Daoy (cell line): ENCODE measurements at regions not wholly inside any gene's neighbourhood (a gene's known extent, or its start where the extent isn't known, plus 50 kb on each side); places are given as distances from the start of the nearest gene placed in this dataset.

Source experiments
- DNase-seq: peaks from one replicate; pipeline ENCODE4 v3.0.0-alpha.2; 2015; ENCODE audit warnings: low read depth

DNA sequence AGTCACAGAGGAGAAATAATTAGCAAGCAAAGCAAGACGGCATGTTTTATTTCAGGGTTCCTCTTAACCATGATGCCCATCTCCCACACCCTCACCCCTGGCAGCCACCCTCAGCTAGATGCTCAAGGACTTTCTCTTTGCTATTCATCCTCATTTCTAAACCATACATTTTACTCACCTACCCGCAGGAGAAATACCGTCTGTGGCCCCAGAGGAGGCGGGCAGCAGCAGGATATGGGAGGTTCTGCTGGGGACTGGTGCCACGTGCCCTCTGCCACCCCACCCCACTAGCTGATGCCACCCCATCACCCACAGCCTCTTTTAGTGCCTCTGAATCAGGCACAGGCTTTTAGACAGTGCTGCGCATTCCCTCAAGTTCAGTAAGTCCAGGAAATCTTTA is 168.7 kb upstream of the ITGB1 start:
- DNase-seq = no peak

DNA sequence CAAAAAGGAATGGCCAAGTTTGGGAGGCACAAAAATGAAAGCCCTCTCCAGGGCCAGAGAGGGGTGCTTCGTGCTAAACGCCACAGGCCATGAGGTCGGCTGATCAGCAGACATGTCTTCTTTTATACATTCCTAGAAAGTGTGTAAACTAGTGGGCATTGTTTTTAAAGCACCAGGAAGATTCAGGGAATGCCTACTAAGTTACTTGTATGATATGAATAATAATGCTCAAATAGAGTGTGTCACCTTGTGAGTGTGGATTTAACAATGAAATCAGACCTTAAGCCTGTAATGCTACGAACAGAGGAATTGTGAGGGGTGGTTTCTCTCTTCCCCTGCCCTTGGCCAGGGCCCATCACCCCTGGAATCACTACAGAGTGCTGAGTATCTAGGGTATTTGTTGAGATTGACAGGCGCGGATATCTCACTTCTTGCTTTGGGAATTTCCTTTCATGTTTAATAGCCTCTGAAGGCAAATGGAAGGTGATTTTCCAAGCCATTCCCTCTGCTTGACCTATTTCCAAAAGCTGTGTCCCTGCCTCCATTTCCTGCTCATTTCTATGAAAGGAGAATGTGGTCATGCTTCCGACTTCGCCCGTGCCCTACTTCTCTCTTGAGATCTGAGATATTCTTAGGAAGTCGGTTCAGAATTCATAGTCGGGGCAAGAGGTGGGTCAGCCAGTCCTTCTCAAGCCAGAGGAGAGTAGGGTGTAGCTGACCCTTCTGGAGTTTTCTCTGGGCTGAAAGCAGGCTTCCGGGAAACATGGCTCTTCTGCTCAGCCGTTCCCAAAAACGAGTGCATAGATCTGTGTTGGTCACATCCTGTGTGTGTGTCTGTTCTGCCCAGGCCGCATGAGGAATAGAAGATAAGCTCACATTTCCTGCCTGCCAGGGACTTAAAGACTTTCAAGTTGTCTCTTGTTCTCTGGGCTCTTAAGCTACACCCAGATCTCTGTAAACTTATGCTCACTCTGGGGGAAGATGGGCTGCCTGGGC is 167.8 kb upstream of the ITGB1 start:
- peak; percentile 55 for DNase-seq

DNA sequence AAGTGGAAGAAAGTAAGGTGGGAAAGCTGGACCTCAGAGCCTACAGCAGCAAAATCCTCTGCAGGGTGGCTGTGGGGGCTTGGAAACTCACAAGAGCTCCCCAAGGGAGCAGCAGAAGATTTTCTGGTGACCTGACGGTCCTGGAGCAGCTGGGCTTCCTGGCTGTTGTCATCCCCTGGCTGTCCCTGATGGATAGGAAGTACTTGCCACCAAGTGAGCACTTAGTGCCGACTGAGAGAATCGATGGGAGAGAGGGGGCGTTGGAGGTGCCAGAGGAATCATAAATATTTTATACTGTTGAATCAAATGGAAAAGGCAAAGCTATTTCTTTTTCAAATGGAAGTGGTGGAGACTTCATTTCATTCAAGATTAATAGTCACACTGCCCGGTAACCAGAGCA is 167.1 kb upstream of the ITGB1 start:
- no peak for DNase-seq

DNA sequence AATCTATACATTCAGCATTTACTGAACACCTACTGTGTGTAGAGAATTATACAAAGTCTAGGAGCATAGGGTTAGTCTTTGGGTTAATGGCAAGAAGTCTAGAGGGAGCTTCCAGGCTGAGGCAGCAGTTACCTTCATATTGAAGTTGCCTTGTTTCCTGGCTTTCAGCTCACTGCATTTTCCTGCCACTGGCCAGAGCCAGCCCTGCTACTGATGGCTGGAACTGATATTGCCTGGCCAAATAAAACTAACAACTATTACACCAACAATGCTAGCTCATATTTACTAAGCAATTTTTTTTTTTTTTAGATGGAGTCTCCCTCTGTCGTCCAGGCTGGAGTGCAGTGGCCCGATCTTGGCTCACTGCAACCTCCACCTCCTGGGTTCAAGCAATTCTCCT is 165.7 kb upstream of the ITGB1 start:
- no peak for DNase-seq

DNA sequence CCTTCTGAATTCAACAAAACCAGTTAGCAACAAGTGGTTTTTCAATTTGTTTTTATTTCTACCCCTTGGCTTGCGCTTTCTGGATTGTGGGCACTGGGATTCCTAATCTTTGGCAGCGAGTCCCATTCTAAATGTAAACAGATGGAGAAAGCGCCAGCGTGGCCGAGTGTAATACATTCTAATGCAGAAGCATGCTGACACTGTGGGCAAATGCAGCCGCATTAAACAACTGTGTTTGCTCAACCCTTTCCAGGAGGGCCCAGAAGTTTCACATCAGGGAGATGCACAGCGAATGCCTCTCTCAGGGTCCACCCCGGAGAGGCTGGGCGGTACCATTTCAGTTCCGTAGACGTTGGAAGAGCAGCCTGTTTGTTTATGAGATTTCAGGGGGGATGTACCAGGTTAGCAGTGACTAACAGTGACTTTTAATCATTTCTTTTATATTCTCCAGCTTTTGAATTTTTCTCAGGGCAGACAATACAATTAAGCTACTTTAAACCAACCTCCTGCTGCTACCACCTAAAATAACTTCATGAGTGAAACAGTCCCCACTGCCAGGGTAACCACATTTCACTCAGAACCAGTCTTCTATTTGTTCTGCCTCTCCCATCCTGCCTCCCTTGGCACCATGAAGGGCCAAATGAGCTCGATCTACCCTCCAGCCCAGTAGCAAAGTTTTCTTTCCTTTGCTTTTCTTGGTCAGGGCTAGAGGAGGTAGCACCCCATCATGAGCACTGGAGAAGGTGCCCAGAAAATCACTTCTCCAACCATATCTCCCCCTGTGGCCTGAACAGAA is 164.2 kb upstream of the ITGB1 start:
- peak; percentile 87 for DNase-seq

GRCh38 chr10:33120700-33121099 is 162.7 kb upstream of the ITGB1 start:
- no peak for DNase-seq

GRCh38 chr10:33120275-33120674 is 162.2 kb upstream of the ITGB1 start:
- no peak for DNase-seq

DNA sequence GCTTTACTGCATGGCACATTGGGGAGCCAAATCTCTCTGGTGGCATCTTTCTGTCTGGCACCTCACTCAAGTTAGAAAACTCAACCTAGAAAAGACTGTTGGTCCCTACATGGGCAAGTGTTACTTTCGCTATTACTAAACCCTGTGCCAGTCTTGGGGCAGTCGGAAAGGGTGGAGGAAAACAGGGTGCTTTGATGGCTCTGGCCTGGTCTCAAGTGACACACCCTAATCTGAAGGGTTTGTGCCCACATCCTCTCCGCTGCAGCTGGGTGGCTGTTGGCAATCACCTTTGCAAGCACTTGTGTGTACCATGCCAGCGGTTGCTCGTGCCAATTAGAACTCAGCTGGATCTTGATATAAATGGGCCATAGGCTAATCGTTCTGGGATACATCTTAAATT is 159.8 kb upstream of the ITGB1 start:
- DNase-seq = no peak

DNA sequence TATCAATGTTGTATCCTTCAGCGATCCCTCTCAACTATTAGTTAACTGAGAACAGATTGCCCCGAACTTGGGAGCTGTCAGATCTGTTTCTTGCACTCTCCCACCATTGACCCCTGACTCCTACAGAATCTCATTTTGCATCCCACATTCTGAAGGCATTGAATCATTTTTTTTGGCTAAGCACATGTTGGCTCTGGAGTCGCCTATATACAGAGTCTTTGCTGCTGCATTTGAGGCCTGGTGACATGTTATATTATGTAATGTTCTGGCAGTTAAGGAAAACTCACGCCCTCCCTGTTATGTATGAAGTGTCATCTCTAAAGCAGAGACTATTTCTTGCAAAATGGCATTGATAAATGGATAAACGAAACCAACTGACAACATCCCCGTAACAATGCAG is 159.2 kb upstream of the ITGB1 start:
- no peak for DNase-seq

DNA sequence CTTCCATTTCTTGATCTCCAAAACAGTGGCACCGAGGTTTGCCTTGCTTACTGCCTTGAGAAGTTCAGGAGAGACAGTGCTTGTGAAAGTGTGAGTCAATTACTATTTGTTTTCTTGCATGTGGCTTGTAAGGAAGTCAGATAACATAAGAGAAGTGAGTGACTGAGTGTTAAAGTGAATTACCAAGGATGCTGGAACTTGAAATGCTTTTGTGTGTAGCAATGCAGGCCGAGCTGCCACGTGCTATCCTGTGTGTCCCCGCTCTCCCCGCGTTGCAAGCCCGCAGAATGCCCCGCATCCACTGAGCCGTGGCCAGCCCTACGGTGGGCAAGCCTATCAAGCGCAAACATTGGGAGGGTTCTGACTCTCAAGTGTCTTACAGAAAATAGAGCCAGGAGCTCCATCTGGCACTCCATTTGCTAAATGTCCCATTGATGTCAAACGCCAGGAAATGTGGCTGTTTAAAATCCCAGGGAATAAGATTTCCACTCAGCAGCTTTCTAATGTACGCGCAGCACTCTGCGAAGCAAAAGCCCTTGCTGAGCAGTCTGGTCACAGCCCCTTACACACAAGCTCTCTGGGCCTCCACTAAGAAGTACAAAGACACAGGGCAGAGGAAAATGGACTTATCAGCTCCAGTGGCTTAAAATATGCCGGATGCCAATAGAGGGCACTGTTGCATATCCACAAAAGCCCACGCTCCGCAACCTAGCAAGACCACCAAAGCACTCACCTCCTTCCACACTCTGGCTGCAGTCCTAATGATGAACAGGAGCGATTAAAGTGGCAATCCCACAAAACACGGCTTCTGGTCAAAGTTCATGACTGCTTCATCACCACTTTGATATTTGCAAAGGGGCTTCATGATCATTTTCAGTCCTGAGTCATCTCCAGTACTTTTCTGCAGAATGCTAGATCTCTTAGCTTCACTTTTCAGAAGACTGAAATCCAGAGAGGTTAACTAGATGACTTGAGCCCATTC is 158.0 kb upstream of the ITGB1 start:
- DNase-seq = peak; percentile 77

DNA sequence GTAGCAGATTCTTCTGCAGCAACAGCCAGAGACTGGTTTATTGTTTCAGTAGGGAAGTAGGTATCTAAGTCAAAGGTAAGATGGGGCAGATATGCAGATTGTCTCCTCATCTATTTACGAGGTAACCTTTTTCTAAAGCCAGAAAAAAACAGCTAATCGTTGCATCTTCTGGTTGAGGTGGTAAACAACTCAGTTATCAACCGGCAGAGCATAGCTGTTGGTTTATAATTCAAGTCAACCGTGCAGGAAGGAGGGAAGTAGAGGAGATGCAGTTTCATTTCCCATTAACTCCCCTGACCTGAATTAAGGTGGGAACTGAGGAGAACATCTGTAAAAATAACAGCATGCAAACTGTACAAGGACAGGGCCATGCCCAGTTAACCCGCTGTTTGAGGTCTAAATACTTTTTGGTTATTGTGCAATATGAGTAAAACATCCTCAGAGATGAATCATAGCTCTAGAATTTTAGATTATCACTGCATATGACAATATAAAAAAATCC is 156.5 kb upstream of the ITGB1 start:
- DNase-seq = peak; percentile 27

DNA sequence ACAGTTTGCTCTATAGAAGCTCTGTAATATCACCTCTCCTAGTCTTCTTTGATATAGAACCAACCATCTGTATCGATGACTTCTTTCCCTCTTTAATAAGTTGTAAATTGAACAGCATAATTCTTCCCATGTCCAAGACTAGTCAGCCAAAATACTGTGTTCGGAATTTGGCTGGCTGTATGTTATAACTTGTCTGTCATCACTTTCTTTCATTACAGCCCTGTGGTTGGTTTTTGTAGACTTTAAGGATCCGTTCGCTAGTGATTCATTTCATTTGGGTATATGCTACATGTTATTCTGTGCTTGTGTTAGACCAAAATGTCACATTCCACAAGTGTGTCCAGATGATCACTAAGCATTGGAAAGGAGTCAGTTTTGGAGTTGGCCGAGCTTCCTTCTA is 155.4 kb upstream of the ITGB1 start:
- DNase-seq = peak; percentile 55

DNA sequence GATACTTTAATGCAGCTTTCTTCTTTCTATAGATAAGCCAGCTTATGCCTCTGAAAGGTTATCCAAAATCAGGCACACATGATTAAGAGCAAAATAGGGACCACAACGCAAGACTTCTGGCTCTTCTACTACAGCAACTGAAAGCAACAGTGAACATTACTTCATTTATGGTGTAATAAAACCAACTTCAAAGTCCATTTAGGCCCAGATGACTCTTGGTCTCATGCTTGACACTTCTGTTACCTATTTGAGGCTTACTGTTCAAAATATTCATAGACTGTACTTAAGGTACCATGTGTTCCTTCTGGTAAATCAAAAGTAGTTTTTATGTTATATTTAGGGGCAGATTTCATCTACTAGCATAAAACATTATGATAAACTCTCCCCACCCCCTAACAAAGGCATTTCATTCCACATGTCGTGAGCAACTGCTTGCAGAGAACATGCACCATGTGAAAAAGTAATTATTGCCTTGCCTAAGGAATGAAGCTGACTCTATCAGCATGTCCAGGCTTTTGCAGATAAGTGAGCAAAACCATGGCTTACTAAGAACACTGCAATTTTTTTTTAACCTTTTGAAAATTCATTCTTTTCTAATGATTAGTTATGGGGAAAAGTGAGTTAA is 154.9 kb upstream of the ITGB1 start:
- no peak for DNase-seq

DNA sequence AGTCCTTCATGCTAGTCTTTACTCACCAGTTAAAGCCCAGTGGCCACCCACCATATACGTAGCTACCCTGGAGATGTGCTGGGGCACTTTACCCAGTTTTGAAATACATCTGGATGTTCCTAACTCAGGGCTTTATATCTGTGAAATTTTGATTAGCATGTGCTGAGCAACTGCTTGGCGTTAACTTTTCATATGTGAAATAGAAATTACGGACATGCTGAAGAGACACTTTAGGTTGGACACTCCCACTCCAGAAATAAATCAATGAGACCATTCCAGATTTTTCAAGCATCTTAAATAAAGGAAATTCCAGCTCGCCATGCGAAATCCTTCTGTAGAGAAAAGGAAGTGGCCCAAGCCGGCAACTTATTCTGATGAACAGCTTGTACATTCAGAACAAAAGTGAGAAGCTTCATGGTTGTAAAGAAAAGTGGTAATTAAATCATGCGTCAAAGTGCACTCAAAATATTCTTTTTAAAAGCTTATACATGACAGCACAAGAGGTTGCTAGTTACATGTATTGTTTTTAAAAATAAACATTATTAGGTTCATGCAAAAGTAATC is 153.5 kb upstream of the ITGB1 start:
- DNase-seq = no peak

DNA sequence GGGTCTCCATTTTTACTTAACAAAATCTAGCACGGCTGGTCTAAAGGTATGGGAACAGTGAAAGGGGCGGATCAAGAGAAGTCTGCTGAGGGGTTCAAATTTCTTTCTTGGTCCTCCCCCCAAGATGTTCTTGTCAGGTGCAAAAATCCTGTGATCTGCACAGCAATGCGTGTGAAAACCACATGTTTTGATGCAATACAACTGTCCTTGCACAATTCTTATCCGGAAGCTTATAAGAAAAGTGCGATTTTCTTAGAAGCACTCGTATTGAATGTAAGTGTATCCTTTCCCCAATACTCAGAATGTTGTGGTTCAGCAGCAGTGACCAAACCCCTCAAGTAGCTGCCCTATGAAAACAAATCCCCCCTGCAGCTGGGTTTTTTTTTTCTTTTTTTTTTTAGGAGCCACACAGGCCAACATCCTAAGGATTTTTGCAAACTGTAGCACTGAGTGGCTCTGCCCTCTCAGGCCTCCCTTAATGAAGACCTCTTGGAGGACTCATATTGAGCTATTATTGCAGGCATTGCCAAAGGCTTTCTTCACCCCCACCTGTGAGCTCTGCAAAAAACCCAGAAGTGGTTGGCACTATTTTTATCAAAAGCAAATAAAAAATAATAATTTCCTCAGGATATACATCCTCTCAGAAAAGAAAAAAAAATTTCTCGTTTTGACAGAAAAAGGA is 151.9 kb upstream of the ITGB1 start:
- DNase-seq = no peak

GRCh38 chr10:33109384-33109783 is 151.4 kb upstream of the ITGB1 start:
- no peak for DNase-seq

GRCh38 chr10:33107953-33108352 is 149.9 kb upstream of the ITGB1 start:
- no peak for DNase-seq

DNA sequence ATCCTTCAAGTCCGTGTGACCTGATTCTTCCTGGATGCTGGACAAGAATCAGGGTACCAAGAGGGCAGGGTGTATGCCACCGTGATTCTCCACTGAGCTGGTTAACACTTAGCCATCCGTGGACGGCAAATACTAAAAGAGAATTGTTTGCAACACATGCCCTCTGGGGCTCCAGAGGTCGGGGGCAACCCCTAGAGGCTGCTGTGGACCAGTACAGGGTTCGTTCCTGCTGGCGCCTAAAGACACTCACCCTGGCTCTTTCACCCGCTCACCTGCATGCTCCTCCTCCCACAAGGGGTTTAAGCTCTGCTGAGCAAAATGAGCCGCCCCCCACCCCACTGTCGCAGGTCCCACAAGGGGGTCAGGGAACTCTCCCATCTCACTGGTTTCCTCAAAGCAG is 148.7 kb upstream of the ITGB1 start:
- no peak for DNase-seq

DNA sequence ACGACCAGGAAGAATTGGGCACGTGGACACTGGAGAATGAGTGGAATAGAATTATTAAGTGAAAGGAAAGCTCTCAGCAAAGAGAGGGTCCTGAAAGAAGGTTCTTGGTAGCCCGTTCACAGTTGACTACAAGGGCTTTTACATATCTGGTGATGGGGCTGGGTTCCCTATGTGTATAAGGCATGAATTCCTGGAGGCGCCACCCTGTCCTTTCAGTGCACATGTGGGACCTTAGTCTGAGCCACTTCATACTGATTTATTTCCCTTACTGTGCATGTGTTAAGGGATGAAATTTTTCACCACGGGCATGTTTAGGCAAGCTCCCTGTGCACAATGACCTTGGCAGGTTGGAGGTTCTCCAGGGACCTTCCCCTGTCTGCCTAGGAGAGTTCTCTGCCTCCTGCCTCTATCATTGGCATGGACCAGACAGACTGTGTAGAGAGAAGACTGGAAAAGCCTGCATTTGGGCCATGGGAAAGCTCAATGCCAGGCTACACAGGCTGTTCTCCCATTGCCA is 145.9 kb upstream of the ITGB1 start:
- DNase-seq = no peak

DNA sequence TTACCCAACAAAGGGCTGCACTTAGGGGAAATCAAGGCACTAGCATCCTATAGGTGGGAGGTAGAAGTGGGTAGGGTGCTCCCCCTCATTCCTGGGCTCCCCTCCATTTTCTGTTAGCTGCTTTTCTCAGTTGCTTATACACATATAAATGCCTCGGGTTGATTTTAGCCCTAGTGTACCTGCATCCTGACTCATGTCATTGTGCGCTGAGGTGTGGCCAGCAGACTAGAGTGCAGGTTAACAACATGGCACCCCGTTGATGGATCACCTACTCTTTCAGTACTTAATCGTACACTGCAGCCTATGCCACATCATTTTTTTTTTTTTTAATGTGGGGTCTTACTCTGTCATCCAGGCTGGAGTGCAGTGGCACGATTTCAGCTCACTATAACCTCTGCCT is 144.0 kb upstream of the ITGB1 start:
- DNase-seq = no peak
